SIG-M5 (cell line): ENCODE measurements at regions not wholly inside any gene's neighbourhood (a gene's known extent, or its start where the extent isn't known, plus 50 kb on each side); places are given as distances from the start of the nearest gene placed in this dataset.
"Not testable (repeated sequence)": the region's sequence is repeated elsewhere in the genome, so short reads cannot be mapped to it uniquely, and the experiment has no call there.

ENCODE experiments used
- DNase-seq: peaks from one replicate; lab custom pipeline; 2025; lab: John Stamatoyannopoulos, UW

- DNase-seq: no peak
Observed at GRCh38 chr2:172259827-172260226, 157.1 kb upstream of the DLX2 start.

- no peak for DNase-seq
Observed at GRCh38 chr2:172260336-172260735, 157.6 kb upstream of the DLX2 start.

DNA sequence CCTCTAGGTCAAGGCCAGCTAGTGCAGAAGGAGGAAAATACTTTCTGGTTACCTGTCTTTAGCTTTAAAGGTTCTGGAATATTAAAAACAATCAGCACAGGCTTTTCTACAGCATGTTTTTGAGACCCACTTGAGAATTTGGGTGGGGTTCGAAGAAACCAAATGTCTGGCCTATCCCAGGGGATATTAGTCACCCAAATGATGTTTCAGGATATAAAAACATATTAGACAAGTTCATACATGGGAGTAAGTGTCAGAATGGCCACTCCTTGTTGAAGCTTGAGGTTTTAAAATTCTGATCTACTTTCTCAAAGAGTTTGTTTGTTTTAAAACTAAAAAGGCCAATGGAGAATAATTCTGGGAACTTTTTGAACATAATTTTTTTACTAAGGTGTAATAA is 158.6 kb upstream of the DLX2 start:
- DNase-seq: no peak

- DNase-seq: no peak
Observed at GRCh38 chr2:172262486-172262885, 159.8 kb upstream of the DLX2 start.

DNA sequence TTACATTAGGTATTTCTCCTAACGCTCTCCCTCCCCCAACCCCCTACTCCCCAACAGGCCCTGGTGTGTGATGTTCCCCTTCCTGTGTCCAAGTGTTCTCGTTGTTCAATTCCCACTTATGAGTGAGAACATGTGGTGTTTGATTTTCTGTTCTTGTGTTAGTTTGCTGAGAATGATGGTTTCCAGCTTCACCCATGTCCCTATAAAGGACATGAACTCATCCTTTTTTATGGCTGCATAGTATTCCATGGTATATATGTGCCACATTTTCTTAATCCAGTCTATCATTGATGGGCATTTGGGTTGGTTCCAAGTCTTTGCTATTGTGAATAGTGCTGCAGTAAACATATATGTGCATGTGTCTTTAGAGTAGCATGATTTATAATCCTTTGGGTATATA is 162.1 kb upstream of the DLX2 start:
- not testable (repeated sequence) for DNase-seq

- DNase-seq: not testable (repeated sequence)
Observed at GRCh38 chr2:172269507-172270244, 157.7 kb upstream of the ITGA6 start.

GRCh38 chr2:172270278-172271079 is 156.9 kb upstream of the ITGA6 start:
- no peak for DNase-seq

GRCh38 chr2:172273910-172274571 is 153.3 kb upstream of the ITGA6 start:
- no peak for DNase-seq

DNA sequence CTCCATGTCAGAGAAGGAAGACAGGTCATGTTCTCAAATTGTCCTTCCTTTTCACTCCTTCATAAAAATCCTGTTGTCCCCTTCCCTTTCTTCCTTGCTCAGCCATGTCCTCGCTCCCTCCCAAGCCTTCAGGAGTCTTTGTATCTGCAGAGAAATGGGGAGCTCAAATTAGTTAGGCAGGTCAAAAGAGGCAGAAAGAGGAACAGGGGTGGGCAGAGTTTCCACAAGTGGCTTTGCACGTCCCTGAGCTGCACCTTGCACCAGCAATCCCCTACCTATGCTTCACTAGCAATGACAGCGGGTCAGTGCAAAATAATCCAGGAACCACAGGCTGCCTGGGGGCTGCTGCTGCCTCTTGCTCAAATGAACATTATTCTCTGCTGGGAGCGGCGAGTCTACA is 152.1 kb upstream of the ITGA6 start:
- no peak for DNase-seq

GRCh38 chr2:172276961-172277360 is 150.4 kb upstream of the ITGA6 start:
- no peak for DNase-seq

DNA sequence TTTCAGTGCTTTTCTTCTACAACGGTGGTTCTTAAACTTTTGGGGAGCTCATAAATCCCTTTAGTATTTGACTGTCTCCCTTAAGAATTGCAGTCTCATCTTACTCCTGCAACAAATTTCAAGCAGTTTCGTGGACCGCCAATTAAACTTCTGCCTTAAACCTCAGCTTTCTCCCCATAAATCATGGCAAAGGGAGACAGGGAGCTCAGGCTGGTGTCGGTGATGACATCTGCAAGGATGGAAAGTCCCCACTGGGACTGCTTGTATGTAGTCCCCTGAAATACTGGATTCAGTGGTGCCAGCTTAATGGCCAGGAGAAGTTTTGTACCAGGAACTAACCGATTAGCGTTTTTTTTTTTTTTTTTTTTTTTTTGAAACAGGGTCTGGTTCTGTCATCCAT is 148.7 kb upstream of the ITGA6 start:
- DNase-seq: no peak

DNA sequence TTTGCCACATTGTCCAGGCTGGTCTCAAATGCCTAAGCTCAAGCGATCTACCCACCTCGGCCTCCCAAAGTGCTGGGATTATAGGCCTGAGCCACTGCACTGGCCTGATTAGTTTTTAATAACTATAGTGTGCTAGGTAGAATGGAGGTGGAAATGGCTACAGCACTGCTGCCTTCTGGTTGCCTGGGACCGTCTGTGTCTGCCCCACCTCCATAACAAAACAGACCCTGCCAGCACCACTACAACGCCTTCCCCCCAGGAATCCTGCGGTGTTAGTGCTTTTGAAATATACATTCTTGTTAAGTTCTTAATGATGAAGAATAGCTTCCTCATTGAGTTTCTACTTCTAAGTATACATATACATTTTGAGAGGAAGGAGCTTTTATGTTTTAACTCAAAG is 148.2 kb upstream of the ITGA6 start:
- DNase-seq: no peak

DNA sequence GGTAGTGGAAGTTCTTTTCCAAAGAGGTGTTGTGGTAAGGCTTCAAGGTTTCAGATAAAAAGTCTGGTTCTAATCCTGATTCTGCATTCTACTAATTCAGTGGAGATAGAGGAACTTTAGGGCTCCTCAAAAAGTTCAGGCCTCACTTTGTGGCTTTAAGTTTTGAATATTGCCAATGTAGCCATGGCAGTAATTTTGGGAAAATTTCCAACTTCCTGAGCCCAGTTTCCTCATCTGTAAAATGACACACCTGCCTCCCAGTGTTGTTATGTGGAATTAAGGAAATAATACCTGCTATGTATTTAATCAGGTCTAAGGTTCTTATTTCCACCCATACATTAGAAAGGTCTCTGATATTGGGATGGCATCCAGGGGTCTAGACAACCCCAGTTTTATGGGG is 147.6 kb upstream of the ITGA6 start:
- DNase-seq: no peak

GRCh38 chr2:172280571-172281361 is 146.6 kb upstream of the ITGA6 start:
- peak; percentile 97 for DNase-seq

- DNase-seq: no peak
Observed at GRCh38 chr2:172281648-172282570, 145.5 kb upstream of the ITGA6 start.

- no peak for DNase-seq
Observed at GRCh38 chr2:172282944-172283343, 144.4 kb upstream of the ITGA6 start.

DNA sequence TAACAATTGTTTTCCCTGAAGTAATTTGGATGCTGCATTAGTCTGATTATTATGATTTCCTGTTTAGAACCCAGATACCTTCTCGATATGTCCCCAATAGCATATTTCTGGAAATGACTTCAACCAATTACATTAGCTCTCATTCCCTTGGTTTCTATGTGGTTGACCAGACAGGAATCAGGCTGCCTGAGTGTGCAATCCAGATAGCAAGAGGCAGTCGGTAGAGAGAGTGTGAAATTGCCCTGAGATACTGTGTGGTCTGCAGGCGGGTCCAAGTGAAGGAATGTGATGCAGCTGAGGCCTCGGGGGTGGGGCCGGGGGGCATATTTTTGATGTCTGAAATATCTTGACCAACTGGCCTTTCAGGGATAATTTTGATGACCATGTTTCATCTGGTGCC is 143.9 kb upstream of the ITGA6 start:
- no peak for DNase-seq

- no peak for DNase-seq
Observed at GRCh38 chr2:172284209-172284608, 143.2 kb upstream of the ITGA6 start.

DNA sequence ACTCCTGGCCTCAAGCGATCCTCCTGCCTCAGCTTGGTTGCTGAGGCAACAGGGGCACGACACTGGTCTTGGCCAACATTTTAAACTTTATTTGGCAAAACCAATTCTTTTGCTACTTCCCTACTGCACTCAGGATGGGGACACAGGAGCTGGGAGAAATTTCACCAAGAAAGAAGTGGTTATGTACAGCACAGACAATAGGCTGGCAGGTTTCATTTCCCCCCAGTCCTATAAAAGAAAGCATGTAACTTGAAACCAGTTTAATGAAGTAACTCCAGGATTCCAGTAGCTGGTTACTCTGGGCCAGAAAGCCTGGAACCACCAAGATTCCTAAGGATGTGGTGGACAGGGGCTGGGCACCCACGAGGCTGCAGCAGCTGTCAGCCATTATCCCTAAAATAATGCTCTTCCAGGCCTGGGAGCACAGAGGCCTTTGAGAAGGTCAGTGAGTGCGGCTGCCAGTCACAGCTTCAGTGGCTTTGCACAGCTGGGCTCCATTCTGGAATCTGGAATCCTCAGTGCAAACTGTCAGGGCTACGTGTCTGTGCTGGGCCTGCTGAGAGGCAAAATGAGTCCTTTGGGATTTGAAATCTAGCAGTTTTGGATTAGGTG is 142.3 kb upstream of the ITGA6 start:
- DNase-seq: peak; percentile 67

DNA sequence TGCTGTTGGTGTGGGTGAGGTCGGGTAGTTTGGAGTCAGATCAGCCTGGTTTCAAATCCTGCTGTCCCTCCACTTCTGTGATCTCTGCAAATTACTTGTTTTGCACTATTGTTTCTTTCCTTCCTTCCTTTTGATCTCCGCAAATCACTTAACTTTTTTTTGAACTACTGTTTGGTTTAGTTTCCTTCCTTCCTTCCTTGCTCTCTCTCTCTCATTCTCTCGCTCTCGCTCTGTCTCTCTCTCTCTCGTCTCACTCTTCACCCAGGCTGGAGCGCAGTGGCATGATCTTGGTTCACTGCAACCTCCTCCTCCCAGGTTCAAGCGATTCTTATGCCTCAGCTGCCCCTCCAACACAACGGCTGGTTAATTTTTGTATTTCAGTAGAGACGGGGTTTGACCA is 141.6 kb upstream of the ITGA6 start:
- no peak for DNase-seq

DNA sequence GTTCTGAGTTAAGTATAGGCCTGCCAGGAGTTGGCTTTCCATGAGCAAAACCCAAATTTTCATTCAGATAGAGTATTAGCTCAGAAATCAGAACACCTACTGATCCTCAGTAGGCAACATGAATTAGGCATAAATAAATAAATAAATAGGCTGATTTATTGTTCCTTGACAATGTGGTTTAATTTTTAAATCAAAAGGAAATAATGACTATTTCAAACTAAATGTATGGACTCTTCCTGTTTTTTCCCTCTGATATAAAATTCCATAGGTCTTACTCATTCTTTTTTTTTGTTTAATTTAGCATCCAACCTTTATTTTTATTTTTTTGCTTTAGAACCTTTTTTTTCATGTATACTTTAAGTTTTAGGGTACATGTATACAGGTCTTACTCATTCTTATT is 140.2 kb upstream of the ITGA6 start:
- no peak for DNase-seq
